ENCODE measurements at regions not wholly inside any gene's neighbourhood (a gene's known extent, or its start where the extent isn't known, plus 50 kb on each side); places are given as distances from the start of the nearest gene placed in this dataset.

DNA sequence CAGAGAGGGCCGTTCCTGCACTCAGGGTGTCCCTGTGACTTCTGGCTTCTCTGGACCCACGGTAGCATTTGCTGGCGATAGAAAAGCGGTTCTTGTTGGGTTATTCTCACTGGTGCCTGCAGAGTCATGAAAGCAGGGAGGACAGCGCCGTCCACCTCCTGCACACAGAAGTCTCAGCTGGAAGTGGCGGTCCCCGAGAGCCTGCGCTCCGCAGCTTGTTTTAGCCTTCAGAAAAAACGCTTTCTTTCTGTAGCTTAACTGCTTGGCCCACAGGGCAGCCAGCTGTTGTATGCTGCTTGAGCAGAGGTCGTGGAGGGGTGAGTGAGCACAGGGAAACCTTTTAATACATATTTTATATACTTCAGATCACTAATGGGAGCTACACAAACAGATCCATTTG lies 400.7 kb upstream of the FAT1 start:
- no peak for DNase-seq
- H3K23ac ChIP-seq (ENCODE audit: low read depth, low read length), result no peak overlapping the region
- dilution Hi-C loops (cut with HindIII; ENCODE audit: low sequenced_read_pairs, unreplicated experiment), result no loop called here

More for the DNA sequence above, 400.7 kb upstream of the FAT1 start:
- H3K4me3 ChIP-seq (ENCODE audit: insufficient read depth, low read depth, low read length), result no peak overlapping the region
- in situ Hi-C loops (cut with MboI; ENCODE audit: low sequenced_read_pairs), result no loop called here
- no peak for ATAC-seq (ENCODE audit: low read depth)
- TF ChIP-seq POLR2A (IDR thresholded peaks at IDR 0.05; ENCODE audit: low read depth, low read length) (no peak), MAFK (IDR thresholded peaks at IDR 0.05; ENCODE audit: low read depth, low read length) (no peak), MXI1 (IDR thresholded peaks at IDR 0.05; ENCODE audit: borderline replicate concordance, low read depth, low read length) (no peak), SMC3 (IDR thresholded peaks at IDR 0.05; ENCODE audit: low read depth, low read length) (no peak)
- TF ChIP-seq, protein P1, sequence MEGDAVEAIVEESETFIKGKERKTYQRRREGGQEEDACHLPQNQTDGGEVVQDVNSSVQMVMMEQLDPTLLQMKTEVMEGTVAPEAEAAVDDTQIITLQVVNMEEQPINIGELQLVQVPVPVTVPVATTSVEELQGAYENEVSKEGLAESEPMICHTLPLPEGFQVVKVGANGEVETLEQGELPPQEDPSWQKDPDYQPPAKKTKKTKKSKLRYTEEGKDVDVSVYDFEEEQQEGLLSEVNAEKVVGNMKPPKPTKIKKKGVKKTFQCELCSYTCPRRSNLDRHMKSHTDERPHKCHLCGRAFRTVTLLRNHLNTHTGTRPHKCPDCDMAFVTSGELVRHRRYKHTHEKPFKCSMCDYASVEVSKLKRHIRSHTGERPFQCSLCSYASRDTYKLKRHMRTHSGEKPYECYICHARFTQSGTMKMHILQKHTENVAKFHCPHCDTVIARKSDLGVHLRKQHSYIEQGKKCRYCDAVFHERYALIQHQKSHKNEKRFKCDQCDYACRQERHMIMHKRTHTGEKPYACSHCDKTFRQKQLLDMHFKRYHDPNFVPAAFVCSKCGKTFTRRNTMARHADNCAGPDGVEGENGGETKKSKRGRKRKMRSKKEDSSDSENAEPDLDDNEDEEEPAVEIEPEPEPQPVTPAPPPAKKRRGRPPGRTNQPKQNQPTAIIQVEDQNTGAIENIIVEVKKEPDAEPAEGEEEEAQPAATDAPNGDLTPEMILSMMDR (conservative IDR thresholded peaks at IDR 0.05; ENCODE audit: low read depth, low read length), result no peak
- TF ChIP-seq, protein P2, sequence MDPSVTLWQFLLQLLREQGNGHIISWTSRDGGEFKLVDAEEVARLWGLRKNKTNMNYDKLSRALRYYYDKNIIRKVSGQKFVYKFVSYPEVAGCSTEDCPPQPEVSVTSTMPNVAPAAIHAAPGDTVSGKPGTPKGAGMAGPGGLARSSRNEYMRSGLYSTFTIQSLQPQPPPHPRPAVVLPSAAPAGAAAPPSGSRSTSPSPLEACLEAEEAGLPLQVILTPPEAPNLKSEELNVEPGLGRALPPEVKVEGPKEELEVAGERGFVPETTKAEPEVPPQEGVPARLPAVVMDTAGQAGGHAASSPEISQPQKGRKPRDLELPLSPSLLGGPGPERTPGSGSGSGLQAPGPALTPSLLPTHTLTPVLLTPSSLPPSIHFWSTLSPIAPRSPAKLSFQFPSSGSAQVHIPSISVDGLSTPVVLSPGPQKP (IDR thresholded peaks at IDR 0.05; ENCODE audit: borderline replicate concordance, low read depth, low read length), result no peak
- H2BK20ac ChIP-seq (ENCODE audit: low read depth, low read length), result no peak overlapping the region
- no peak overlapping the region for H3K18ac ChIP-seq (ENCODE audit: low read depth, low read length)
- H3K27me3 ChIP-seq (ENCODE audit: control insufficient read depth, insufficient read depth, low read length), result no peaks in the 10 kb centered on the region
- H4K20me1 ChIP-seq (ENCODE audit: insufficient read depth, low read length), result no peaks in the 10 kb centered on the region
- no peak overlapping the region for H2AK9ac ChIP-seq (replicated peaks; ENCODE audit: low read depth, low read length, poor library complexity)
- no peak overlapping the region for H4K5ac ChIP-seq (ENCODE audit: low read depth, low read length)
- H3K4me2 ChIP-seq (ENCODE audit: low read depth, low read length), result no peak overlapping the region
- peak overlapping the region; percentile 76 for H2AFZ ChIP-seq (replicated peaks; ENCODE audit: low read length, poor library complexity)
- H3K56ac ChIP-seq (ENCODE audit: extremely low read depth, insufficient read depth, low read length), result no peak overlapping the region
- no peak overlapping the region for H3K27ac ChIP-seq (ENCODE audit: insufficient read depth, low read length)
- POLR2A ChIA-PET (ENCODE audit: unreplicated experiment), result no interaction called here
- H4K91ac ChIP-seq (ENCODE audit: insufficient read depth, low read depth, low read length), result no peak overlapping the region
- no peak overlapping the region for H2BK5ac ChIP-seq (ENCODE audit: low read depth, low read length, poor library complexity, severe bottlenecking)
- H2BK120ac ChIP-seq (ENCODE audit: low read depth, low read length), result no peak overlapping the region
- CTCF ChIA-PET, result interaction anchor here (0.6 kb wide), 1 partner anchor 489 kb away, joined by 3 read pairs; no protein-coding TSS in a partner anchor
- H3K14ac ChIP-seq (replicated peaks; ENCODE audit: low read depth, low read length), result no peak overlapping the region
- no peaks in the 10 kb centered on the region for H3K36me3 ChIP-seq (ENCODE audit: control insufficient read depth, insufficient read depth, low read length)
- no peak overlapping the region for H3K4ac ChIP-seq (ENCODE audit: low read depth, low read length)
- H3K4me1 ChIP-seq (ENCODE audit: control insufficient read depth, insufficient read depth, low read length), result no peaks in the 10 kb centered on the region
- intact Hi-C loops (cut with micrococcal nuclease), result no loop called here
- H3K9me1 ChIP-seq (ENCODE audit: insufficient read depth, low read length), result no peaks in the 10 kb centered on the region
- no peak overlapping the region for H2AK5ac ChIP-seq (ENCODE audit: low read depth, low read length)
- no peak overlapping the region for H2BK15ac ChIP-seq (ENCODE audit: low read depth, low read length)
- H4K8ac ChIP-seq (ENCODE audit: low read depth in 2 of 2, low read length in 2 of 2), result no peak overlapping the region
- H3K79me1 ChIP-seq (ENCODE audit: low read depth in 1 of 2, low read length in 2 of 2), result no peaks in the 10 kb centered on the region
- no peaks in the 10 kb centered on the region for H3K9me3 ChIP-seq (ENCODE audit: control insufficient read depth, insufficient read depth, low read length)
- BruUV-seq (replicated peaks), result no TSS peak
- 74% methylated on average over 4 of the region's 12 CpGs; no CpG with 5 or more reads in 1 of the 2 experiments for WGBS, 2 experiments (ENCODE audit: extremely low coverage in 2 of 2, insufficient read length in 1 of 2)
- H3K9ac ChIP-seq (ENCODE audit: low read depth, low read length), result no peak overlapping the region
